ENCODE measurements at regions not wholly inside any gene's neighbourhood (a gene's known extent, or its start where the extent isn't known, plus 50 kb on each side); places are given as distances from the start of the nearest gene placed in this dataset.
"Not testable (repeated sequence)": the region's sequence is repeated elsewhere in the genome, so short reads cannot be mapped to it uniquely, and the experiment has no call there.

DNA sequence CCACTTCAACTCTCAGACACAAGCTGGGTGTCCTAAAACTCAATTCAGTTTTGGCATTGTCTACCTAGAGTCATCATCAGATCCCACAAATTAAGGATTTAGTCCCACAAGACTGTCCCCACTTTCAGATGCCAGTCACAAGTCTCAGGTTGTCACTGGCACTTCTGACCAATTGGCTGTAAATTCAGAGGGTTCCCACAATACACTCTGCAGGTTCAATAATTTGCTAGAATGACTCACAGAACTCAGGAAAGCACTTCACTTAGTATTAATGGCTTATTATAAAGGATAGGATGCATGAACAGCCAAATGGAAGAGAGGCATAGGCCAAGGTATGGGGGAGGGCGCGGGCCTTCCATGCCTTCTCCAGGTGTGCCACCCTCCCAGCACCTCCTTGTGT, 209.1 kb downstream of the SREK1 start:
- no peaks in the 10 kb centered on the region for H3K36me3 ChIP-seq (replicated peaks; ENCODE audit: control insufficient read depth, insufficient read depth, low read length)
- no peak overlapping the region for H3K4me3 ChIP-seq (ENCODE audit: insufficient read depth, low read depth, low read length)
- no peak for DNase-seq

DNA sequence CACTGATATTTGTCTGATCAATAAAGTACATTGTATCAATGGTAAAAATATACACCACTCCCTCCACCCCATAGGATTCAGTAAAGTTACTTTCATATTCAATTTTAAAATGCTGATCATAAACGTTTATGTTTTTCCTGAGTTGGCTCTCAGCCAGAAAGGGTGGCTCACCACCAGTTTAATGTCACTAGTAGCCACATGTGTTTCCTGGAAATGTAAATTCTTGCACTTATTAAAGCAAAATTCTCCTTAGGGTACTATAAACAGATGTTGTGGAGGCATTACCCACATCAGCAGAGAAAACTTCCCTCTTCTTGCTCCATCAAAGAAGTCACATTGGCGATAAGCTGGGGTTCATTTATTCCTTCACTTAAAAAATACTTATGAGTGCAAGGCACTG, 210.3 kb downstream of the SREK1 start:
- H3K36me3 ChIP-seq (replicated peaks; ENCODE audit: control insufficient read depth, insufficient read depth, low read length): no peaks in the 10 kb centered on the region
- no peak for DNase-seq
- no peaks in the 10 kb centered on the region for H3K27me3 ChIP-seq (ENCODE audit: control insufficient read depth, insufficient read depth, low read length)
- H3K4me3 ChIP-seq (ENCODE audit: insufficient read depth, low read depth, low read length): no peak overlapping the region

More for the DNA sequence above, 209.1 kb downstream of the SREK1 start:
- no peaks in the 10 kb centered on the region for H3K27me3 ChIP-seq (ENCODE audit: control insufficient read depth, insufficient read depth, low read length)

DNA sequence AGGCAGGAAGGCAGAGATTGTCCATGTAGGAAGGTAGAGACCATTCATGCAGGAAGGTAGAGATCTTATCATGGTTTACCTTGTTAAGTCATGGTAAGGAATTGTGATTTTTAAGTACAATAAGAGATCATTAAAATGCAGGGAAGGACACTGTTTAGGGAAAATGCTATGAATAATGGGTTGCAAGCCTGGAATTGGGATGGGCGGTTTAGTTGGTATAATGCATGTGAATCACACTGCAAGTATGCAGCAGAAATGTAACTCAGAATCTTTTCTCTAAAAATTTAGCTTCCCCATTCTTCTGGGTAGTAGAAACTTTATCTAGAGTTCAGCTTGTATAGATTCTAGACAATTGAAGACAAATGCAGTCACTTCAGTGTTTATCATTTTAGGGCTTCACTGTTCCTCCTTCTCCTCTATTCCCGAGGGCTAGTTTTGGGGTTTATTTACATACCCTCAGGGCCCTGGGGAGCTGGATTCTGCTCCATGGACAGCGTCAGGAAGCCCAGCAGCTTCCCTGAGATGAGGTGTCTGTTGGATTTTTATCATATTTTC, 212.0 kb downstream of the SREK1 start:
- Histone ChIP-seq H3K36me3 (replicated peaks; ENCODE audit: control insufficient read depth, insufficient read depth, low read length) (no peaks in the 10 kb centered on the region), H3K4me3 (ENCODE audit: insufficient read depth, low read depth, low read length) (no peak overlapping the region), H3K27me3 (ENCODE audit: control insufficient read depth, insufficient read depth, low read length) (no peaks in the 10 kb centered on the region)
- no peak for DNase-seq

DNA sequence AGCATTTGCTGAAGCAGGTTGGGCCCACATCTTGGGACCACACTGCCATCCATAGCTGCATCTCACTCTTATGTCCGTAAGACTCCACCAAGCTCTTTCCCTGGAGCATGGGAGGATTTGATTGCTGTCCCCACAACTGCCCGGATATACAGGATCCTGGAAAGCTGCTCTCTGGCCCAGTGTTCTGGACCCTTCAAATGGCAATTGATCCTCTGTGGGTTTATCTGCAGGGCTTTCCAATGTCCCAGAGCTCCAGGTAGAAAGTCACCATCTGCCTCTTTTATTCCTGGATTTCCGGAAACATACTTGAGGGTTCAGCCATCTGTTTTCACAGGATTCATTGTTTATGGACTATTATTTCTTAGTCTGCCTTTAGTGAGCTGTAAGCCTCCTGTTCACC, 214.6 kb downstream of the SREK1 start:
- Histone ChIP-seq H3K4me3 (ENCODE audit: insufficient read depth, low read depth, low read length) (no peak overlapping the region), H3K36me3 (replicated peaks; ENCODE audit: control insufficient read depth, insufficient read depth, low read length) (no peaks in the 10 kb centered on the region), H3K27me3 (ENCODE audit: control insufficient read depth, insufficient read depth, low read length) (no peaks in the 10 kb centered on the region)
- no peak for DNase-seq

GRCh38 chr5:66361070-66361469, 217.0 kb downstream of the SREK1 start:
- no peaks in the 10 kb centered on the region for H3K36me3 ChIP-seq (replicated peaks; ENCODE audit: control insufficient read depth, insufficient read depth, low read length)
- DNase-seq: no peak
- H3K4me3 ChIP-seq (ENCODE audit: insufficient read depth, low read depth, low read length): no peak overlapping the region
- H3K27me3 ChIP-seq (ENCODE audit: control insufficient read depth, insufficient read depth, low read length): no peaks in the 10 kb centered on the region

DNA sequence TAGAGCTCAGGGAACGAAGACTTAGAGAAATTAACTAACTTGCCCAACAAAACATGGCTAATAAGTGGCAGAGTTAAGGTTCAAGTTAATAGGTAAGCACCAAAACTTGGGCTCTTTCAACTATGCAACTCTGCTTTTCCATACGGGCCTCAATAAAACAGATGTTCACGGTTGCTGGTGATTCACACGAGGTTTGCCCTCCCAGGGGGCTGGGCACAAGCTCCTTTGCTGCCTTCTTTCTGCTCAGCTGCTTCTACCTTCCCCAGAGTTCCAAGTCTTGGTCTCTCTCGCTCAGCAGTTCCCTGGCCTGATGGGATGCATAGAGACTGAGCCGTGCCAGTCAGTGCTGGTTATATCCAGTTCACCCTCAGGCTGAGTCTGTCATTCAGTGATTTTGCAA, 217.9 kb downstream of the SREK1 start:
- no peak for DNase-seq
- H3K4me3 ChIP-seq (ENCODE audit: insufficient read depth, low read depth, low read length): no peak overlapping the region
- no peaks in the 10 kb centered on the region for H3K36me3 ChIP-seq (replicated peaks; ENCODE audit: control insufficient read depth, insufficient read depth, low read length)
- H3K27me3 ChIP-seq (ENCODE audit: control insufficient read depth, insufficient read depth, low read length): no peaks in the 10 kb centered on the region

DNA sequence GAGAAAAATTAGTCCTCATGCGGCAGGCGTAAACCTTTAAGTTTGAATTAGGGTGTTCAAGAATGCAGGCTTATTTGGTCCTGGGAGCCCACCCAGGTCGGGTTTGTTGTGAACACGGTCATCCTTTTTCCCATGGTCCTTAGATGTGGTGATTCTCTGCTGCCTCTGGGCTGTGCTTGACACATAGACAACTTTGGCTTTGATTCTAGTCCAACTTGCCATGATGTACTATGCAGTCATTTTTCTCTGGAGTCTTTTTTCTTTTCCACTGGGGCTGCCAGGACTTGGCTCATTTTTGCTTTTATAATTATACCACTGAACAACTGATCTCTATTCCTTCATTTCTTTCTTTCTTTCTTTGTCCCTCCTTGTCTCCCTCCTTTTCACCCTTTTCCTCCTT, 218.6 kb downstream of the SREK1 start:
- no peak overlapping the region for H3K4me3 ChIP-seq (ENCODE audit: insufficient read depth, low read depth, low read length)
- no peaks in the 10 kb centered on the region for H3K27me3 ChIP-seq (ENCODE audit: control insufficient read depth, insufficient read depth, low read length)
- no peak for DNase-seq
- H3K36me3 ChIP-seq (replicated peaks; ENCODE audit: control insufficient read depth, insufficient read depth, low read length): no peaks in the 10 kb centered on the region

DNA sequence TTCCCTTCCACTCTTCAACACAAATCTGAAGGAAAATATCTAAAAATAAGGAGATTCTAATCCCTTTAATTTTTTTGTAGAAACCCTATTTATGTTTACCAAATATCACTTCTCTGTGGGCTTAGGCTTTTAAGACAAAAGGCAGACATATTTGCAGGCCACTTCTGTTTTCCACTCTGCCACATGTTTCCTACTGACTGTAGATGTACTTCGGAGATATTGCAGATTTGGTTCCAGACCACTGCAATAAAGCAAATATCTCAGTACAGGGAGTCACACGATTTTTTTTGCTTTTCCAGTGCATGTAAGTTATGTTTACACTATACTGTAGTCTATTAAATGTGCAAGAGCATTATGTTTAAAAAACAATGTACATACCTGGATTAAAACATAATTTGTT, 219.0 kb downstream of the SREK1 start:
- Histone ChIP-seq H3K27me3 (ENCODE audit: control insufficient read depth, insufficient read depth, low read length) (no peaks in the 10 kb centered on the region), H3K36me3 (replicated peaks; ENCODE audit: control insufficient read depth, insufficient read depth, low read length) (no peaks in the 10 kb centered on the region), H3K4me3 (ENCODE audit: insufficient read depth, low read depth, low read length) (no peak overlapping the region)
- DNase-seq: no peak

- no peaks in the 10 kb centered on the region for H3K27me3 ChIP-seq (ENCODE audit: control insufficient read depth, insufficient read depth, low read length)
- no peak overlapping the region for H3K4me3 ChIP-seq (ENCODE audit: insufficient read depth, low read depth, low read length)
- no peak for DNase-seq
- no peaks in the 10 kb centered on the region for H3K36me3 ChIP-seq (replicated peaks; ENCODE audit: control insufficient read depth, insufficient read depth, low read length)
These were observed 220.1 kb downstream of the SREK1 start for GRCh38 chr5:66364186-66364585.

GRCh38 chr5:66365981-66366380, 221.9 kb downstream of the SREK1 start:
- Histone ChIP-seq H3K27me3 (ENCODE audit: control insufficient read depth, insufficient read depth, low read length) (no peaks in the 10 kb centered on the region), H3K36me3 (replicated peaks; ENCODE audit: control insufficient read depth, insufficient read depth, low read length) (no peaks in the 10 kb centered on the region), H3K4me3 (ENCODE audit: insufficient read depth, low read depth, low read length) (no peak overlapping the region)
- DNase-seq: no peak

GRCh38 chr5:66367814-66368541, 223.9 kb downstream of the SREK1 start:
- DNase-seq: no peak
- Histone ChIP-seq H3K4me3 (ENCODE audit: insufficient read depth, low read depth, low read length) (no peak overlapping the region), H3K36me3 (replicated peaks; ENCODE audit: control insufficient read depth, insufficient read depth, low read length) (no peaks in the 10 kb centered on the region), H3K27me3 (ENCODE audit: control insufficient read depth, insufficient read depth, low read length) (no peaks in the 10 kb centered on the region)

DNA sequence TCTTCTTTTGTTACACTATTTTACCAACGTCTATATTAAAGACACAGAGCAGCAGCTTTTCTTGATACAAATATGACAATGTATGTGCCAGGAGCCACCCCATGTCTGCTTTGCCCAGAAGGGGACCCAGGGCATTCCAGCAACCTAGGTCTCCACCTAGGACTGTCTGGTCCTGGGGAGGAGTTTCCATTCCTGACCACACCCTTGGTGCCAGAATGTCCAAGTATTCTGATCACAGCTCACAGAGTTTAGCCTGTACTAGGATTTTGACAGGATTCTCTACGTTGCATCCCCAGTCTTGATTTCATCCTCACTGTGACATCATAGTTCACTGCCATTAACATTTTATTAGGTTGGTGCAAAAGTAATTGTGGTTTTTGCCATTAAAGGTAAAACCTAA, 224.7 kb downstream of the SREK1 start:
- no peak for DNase-seq
- H3K36me3 ChIP-seq (replicated peaks; ENCODE audit: control insufficient read depth, insufficient read depth, low read length): no peaks in the 10 kb centered on the region
- H3K4me3 ChIP-seq (ENCODE audit: insufficient read depth, low read depth, low read length): no peak overlapping the region

DNA sequence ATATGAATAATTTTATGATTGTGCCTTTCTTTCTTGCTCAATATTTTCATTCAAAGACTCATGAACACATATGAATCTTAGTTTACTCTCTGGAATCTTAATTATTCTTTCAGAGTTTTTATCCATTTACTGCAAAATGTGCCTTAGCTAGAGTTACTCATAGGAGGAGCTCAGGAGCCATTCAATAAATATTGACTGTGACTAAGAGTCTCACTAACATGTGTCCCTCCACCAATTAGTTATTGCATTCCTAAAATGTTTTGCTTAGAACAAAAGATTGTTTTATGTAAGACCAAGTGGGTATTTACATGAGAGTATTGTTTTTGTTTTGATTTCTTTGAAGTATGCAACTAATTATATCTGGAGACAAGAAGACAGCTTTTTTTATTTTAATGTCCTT, 218.4 kb upstream of the MAST4 start:
- Histone ChIP-seq H3K36me3 (replicated peaks; ENCODE audit: control insufficient read depth, insufficient read depth, low read length) (no peaks in the 10 kb centered on the region), H3K4me3 (ENCODE audit: insufficient read depth, low read depth, low read length) (no peak overlapping the region), H3K27me3 (ENCODE audit: control insufficient read depth, insufficient read depth, low read length) (no peaks in the 10 kb centered on the region)
- no peak for DNase-seq

More for the DNA sequence above, 224.7 kb downstream of the SREK1 start:
- no peaks in the 10 kb centered on the region for H3K27me3 ChIP-seq (ENCODE audit: control insufficient read depth, insufficient read depth, low read length)

- H3K36me3 ChIP-seq (replicated peaks; ENCODE audit: control insufficient read depth, insufficient read depth, low read length): no peaks in the 10 kb centered on the region
- no peak for DNase-seq
- no peak overlapping the region for H3K4me3 ChIP-seq (ENCODE audit: insufficient read depth, low read depth, low read length)
- H3K27me3 ChIP-seq (ENCODE audit: control insufficient read depth, insufficient read depth, low read length): no peaks in the 10 kb centered on the region
These were observed 217.8 kb upstream of the MAST4 start for GRCh38 chr5:66378407-66378806.

GRCh38 chr5:66382152-66382551, 214.0 kb upstream of the MAST4 start:
- Histone ChIP-seq H3K4me3 (ENCODE audit: insufficient read depth, low read depth, low read length) (no peak overlapping the region), H3K36me3 (replicated peaks; ENCODE audit: control insufficient read depth, insufficient read depth, low read length) (no peaks in the 10 kb centered on the region), H3K27me3 (ENCODE audit: control insufficient read depth, insufficient read depth, low read length) (no peaks in the 10 kb centered on the region)
- DNase-seq: no peak

GRCh38 chr5:66405145-66405544, 191.0 kb upstream of the MAST4 start:
- H3K36me3 ChIP-seq (replicated peaks; ENCODE audit: control insufficient read depth, insufficient read depth, low read length); DNase-seq; H3K27me3 ChIP-seq (ENCODE audit: control insufficient read depth, insufficient read depth, low read length): not testable (repeated sequence)

More at GRCh38 chr5:66405145-66405544, 191.0 kb upstream of the MAST4 start:
- H3K4me3 ChIP-seq (ENCODE audit: insufficient read depth, low read depth, low read length): not testable (repeated sequence)
